ENCODE measurements at regions not wholly inside any gene's neighbourhood (a gene's known extent, or its start where the extent isn't known, plus 50 kb on each side); places are given as distances from the start of the nearest gene placed in this dataset.
"Not testable (repeated sequence)": the region's sequence is repeated elsewhere in the genome, so short reads cannot be mapped to it uniquely, and the experiment has no call there.

DNA sequence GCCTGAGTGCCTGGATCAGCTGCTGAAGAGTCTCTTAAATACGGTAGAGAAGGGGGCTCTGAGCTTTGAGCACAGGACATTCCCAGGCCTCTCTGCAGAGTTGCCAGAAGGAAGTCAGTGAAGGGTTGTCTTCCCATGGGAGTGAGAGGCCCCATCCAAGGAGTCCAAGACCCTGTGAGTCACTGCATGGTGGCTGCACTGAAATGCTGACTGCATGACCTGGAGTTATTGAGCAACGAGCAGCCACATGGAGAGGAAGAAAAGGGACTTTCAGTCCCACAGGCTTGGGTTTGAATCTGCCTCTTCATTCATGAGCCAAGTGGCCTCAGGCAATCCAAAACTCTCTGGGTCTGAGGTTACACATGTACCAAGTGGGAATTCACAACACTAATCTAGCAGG lies 69.6 kb upstream of the RASGRF1 start:
- in situ Hi-C loops (cut with MboI; ENCODE audit: low sequenced_read_pairs, unreplicated experiment), result no loop called here
- DNase-seq (ENCODE audit: low spot score), result no peak
- TF ChIP-seq CTCF (IDR thresholded peaks at IDR 0.05; ENCODE audit: borderline replicate concordance, control extremely low read depth, extremely low read depth, insufficient read depth, missing control alignments), result no peak

GRCh38 chr15:79157631-79158592 lies 67.3 kb upstream of the RASGRF1 start:
- TF ChIP-seq CTCF (IDR thresholded peaks at IDR 0.05; ENCODE audit: borderline replicate concordance, control extremely low read depth, extremely low read depth, insufficient read depth, missing control alignments), result no peak
- in situ Hi-C loops (cut with MboI; ENCODE audit: low sequenced_read_pairs, unreplicated experiment), result no loop called here
- DNase-seq (ENCODE audit: low spot score), result no peak

GRCh38 chr15:79156704-79157375 lies 66.3 kb upstream of the RASGRF1 start:
- in situ Hi-C loops (cut with MboI; ENCODE audit: low sequenced_read_pairs, unreplicated experiment), result no loop called here
- no peak for DNase-seq (ENCODE audit: low spot score)
- TF ChIP-seq CTCF (IDR thresholded peaks at IDR 0.05; ENCODE audit: borderline replicate concordance, control extremely low read depth, extremely low read depth, insufficient read depth, missing control alignments), result no peak

DNA sequence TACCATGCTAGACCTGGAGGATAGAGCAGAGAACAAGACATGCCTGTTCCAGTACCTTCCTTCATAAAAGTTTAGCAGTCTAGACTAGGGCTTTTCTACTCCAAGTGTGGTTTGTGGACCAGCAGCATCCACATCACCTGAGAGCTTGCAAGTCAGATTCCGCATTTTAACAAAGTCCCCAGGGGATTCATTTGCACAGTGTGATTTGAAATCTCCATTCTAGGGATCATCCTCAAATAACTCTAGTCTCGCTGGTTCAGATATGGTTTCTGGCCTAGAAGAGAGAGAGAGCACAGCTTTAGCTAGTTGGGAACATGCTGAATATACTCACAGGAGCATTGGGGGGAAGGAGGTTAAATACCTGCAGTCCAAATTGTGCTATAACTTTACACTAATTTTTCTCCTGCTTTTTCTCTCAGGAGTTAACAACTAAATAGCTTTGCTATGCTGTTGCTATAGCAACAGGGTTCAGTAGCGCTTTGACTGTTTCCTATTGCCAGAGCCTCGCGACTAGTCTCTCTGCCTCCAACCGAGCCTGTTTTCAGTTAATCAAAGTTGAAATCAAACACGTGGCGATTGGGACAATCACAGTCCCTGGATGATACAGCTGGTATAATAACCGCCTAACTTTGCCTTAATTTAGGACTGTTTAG lies 64.0 kb upstream of the RASGRF1 start:
- DNase-seq (ENCODE audit: low spot score), result no peak
- no peak for TF ChIP-seq CTCF (IDR thresholded peaks at IDR 0.05; ENCODE audit: borderline replicate concordance, control extremely low read depth, extremely low read depth, insufficient read depth, missing control alignments)
- in situ Hi-C loops (cut with MboI; ENCODE audit: low sequenced_read_pairs, unreplicated experiment), result no loop called here

DNA sequence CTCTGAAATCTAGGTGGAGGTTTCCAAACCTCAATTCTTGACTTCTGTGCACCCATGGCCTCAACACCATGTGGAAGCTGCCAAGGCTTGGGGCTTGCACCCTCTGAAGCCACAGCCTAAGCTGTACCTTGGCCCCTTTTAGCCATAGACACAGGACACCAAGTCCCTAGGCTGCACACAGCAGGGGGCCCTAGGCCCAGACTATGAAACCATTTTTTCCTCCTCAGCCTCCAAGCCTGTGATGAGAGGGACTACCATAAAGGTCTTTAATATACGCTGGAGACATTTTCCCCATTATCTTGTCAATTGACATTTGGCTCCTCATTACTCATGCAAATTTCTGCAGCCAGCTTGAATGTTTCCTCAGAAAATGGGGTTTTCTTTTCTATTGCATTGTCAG lies 53.7 kb upstream of the RASGRF1 start:
- in situ Hi-C loops (cut with MboI; ENCODE audit: low sequenced_read_pairs, unreplicated experiment); DNase-seq (ENCODE audit: low spot score): not testable (repeated sequence)

GRCh38 chr15:79140846-79141570 lies 50.4 kb upstream of the RASGRF1 start:
- no peak for TF ChIP-seq CTCF (IDR thresholded peaks at IDR 0.05; ENCODE audit: borderline replicate concordance, control extremely low read depth, extremely low read depth, insufficient read depth, missing control alignments)
- no peak for DNase-seq (ENCODE audit: low spot score)
- in situ Hi-C loops (cut with MboI; ENCODE audit: low sequenced_read_pairs, unreplicated experiment), result no loop called here
